HG02588 (cell line): ENCODE measurements at regions not wholly inside any gene's neighbourhood (a gene's known extent, or its start where the extent isn't known, plus 50 kb on each side); places are given as distances from the start of the nearest gene placed in this dataset.
"Not testable (repeated sequence)": the region's sequence is repeated elsewhere in the genome, so short reads cannot be mapped to it uniquely, and the experiment has no call there.

Experiments
- ATAC-seq: cut with Tn5 transposase; IDR thresholded peaks from one replicate; pipeline ENCODE4 v1.9.1; 2021; ENCODE audit warnings: mild to moderate bottlenecking, moderate library complexity; ENCODE audit not compliant: unreplicated experiment

GRCh38 chr4:148693913-148694649, 251.9 kb upstream of the NR3C2 start:
- ATAC-seq: no peak

GRCh38 chr4:148692242-148692641, 250.0 kb upstream of the NR3C2 start:
- ATAC-seq: no peak

GRCh38 chr4:148686449-148686848, 244.2 kb upstream of the NR3C2 start:
- no peak for ATAC-seq

- ATAC-seq: no peak
Measured at GRCh38 chr4:148684638-148685037, 242.4 kb upstream of the NR3C2 start.

- ATAC-seq: no peak
Measured at GRCh38 chr4:148680884-148681283, 238.7 kb upstream of the NR3C2 start.

- ATAC-seq: no peak
Measured at GRCh38 chr4:148676344-148676743, 234.1 kb upstream of the NR3C2 start.

GRCh38 chr4:148674876-148675275, 232.7 kb upstream of the NR3C2 start:
- ATAC-seq: no peak

- ATAC-seq: no peak
Measured at GRCh38 chr4:148664636-148665035, 222.4 kb upstream of the NR3C2 start.

GRCh38 chr4:148654131-148654530, 211.9 kb upstream of the NR3C2 start:
- no peak for ATAC-seq

GRCh38 chr4:148653681-148654080, 211.5 kb upstream of the NR3C2 start:
- no peak for ATAC-seq

- ATAC-seq: no peak
Measured at GRCh38 chr4:148651991-148652390, 209.8 kb upstream of the NR3C2 start.

- no peak for ATAC-seq
Measured at GRCh38 chr4:148649652-148650331, 207.6 kb upstream of the NR3C2 start.

GRCh38 chr4:148643851-148644250, 201.6 kb upstream of the NR3C2 start:
- no peak for ATAC-seq

- no peak for ATAC-seq
Measured at GRCh38 chr4:148642907-148643306, 200.7 kb upstream of the NR3C2 start.

GRCh38 chr4:148638079-148638478, 195.9 kb upstream of the NR3C2 start:
- ATAC-seq: not testable (repeated sequence)

GRCh38 chr4:148637453-148637852, 195.2 kb upstream of the NR3C2 start:
- ATAC-seq: not testable (repeated sequence)

- ATAC-seq: no peak
Measured at GRCh38 chr4:148634476-148634875, 192.3 kb upstream of the NR3C2 start.

- no peak for ATAC-seq
Measured at GRCh38 chr4:148633720-148634119, 191.5 kb upstream of the NR3C2 start.

- ATAC-seq: no peak
Measured at GRCh38 chr4:148632476-148632875, 190.3 kb upstream of the NR3C2 start.

GRCh38 chr4:148630051-148630450, 187.8 kb upstream of the NR3C2 start:
- ATAC-seq: no peak

- ATAC-seq: no peak
Measured at GRCh38 chr4:148618856-148619255, 176.6 kb upstream of the NR3C2 start.

- ATAC-seq: no peak
Measured at GRCh38 chr4:148608968-148609367, 166.8 kb upstream of the NR3C2 start.
